Esophagus mucosa (tissue), 1 donor: ENCODE measurements at regions not wholly inside any gene's neighbourhood (a gene's known extent, or its start where the extent isn't known, plus 50 kb on each side); places are given as distances from the start of the nearest gene placed in this dataset.
"Not testable (repeated sequence)": the region's sequence is repeated elsewhere in the genome, so short reads cannot be mapped to it uniquely, and the experiment has no call there.

Experiments used
- ATAC-seq: fragments of 200-7000 bp; cut with Tn5 transposase; one replicate; pipeline ENCODE4 v1.9.1; 2020
- donor health status: DM: yes; HTN: yes; CAD: no.

DNA sequence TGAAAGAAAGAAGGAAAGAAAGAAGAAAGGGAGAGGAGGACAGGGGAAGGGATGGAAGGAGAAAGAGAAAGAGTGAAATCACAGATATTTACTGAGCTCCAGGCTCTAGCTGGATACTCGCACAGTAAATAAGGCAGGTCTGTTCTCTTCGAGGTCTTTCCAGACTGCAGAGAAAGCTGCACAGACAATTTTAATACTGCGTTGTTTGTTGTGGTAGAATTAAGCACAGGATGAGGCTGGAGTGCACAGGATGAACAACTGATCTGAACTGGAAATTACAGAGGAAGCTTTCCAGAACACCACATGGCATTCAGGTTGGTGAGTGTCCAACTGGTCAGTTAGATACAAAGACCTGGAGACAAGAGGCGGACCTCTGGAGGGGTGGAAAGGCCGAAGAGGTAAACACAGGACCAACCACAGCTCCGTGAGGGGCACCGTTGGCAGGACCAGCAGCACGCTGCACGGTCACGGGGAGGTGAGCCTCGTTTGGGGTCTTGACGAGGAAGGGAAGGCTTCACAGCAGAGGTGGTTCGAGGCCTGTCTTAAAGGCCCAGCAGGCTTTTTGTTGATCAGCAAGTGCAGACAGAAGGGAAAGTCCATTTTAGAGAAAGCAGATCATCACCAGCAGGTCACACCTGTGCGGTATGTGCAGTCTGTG is 121.7 kb downstream of the ATP6V0E2 start:
- ATAC-seq, result not testable (repeated sequence)

DNA sequence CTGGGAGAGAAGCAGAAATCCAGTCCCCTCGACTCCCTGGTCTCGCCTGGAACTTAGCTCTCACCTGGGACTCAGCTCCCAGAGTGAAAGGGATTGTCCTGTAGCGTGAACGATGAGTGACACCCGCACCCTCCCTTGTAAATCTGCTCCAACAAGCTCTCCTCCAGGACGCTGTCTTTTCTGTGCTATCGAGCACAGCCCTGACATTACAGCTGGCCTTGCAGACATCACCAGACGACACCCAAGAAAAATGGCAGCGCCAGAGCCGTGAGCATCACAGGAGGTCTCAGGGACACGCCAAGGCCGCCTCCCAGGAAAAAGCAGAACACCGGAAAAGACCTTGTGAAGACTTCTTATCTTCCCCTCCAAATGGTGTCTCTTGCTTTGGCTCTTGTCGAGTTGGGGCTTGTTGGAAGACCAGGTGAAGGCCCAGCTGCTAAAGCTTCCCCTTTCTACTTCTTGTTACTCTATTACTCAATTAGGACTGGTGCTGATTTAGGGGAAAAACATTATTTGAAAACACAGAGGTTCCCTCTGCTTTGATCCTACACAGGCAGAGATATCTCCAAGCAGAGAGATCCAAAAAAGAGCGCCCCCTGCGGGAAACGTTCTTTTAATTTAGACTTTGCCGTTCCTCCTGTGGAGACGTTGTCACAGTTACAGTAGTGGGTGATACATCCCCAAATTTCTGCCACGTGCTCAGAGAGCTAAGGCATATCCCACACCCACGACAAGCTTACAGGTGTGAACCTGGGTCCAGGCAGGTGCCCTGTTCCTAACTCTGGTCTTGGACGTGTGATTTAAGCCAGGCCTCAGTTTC is 127.2 kb downstream of the ATP6V0E2 start:
- not testable (repeated sequence) for ATAC-seq

DNA sequence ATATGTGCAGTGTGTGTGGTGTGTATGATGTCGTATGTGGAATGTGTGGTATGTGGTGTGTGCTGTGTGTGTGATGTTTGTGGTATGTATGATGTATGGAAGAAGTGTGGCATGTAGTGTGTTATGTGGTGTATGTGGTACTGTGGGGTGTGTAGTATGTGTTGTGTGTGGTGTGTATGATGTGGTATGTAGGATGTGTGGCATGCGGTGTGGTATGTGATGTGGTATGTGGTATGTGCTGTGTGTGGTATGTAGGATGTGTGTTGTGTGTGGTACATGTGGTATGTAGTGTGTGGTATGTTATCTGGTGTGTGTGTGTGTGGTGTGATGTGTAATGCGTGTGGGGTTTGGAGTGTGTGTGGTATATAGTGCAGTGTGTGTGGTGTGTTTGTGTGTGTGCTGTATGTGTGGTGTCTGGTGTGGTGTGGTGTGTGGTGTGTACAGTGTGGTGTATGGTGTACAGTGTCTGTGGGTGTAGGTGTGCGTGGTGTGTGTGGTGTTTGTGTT is 129.6 kb downstream of the ATP6V0E2 start:
- peak; percentile 49 for ATAC-seq

DNA sequence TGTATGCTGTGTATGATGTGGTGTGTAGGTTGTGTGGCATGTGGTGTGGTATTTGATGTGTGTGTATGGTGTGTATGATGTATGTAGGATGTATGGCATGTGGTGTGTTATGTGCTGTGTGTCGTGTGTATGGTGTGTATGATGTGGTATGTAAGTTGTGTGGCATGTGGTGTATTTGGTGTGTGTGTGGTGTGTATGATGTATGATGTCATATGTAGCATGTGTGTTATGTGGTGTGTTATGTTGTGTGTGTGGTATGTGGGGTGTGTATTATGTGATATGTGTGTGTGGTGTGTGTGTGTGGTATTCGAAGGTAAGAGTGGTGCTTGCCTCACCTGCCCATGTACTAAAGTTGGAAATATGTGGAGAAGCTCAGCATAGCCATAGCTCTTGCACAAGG is 130.2 kb downstream of the ATP6V0E2 start:
- ATAC-seq, result not testable (repeated sequence)

DNA sequence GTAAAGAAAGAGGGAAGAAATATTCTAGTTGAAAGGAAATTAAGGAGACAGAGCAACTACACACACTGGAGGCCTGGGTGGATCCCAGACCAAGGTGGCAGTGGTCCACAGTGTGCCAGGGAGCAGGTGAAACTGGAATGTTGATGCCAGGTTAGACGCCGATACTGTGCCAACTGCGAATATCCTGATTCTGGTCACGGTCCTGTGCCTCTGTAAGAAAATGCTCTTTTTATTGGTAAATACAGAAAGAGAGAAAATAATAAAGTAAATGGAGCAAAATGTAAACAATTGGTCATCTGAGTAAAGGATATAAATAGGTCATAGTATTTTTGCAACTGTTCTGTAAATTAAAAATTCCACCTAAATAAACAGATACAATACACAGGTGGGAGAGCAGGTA is 131.1 kb downstream of the ATP6V0E2 start:
- ATAC-seq, result not testable (repeated sequence)

DNA sequence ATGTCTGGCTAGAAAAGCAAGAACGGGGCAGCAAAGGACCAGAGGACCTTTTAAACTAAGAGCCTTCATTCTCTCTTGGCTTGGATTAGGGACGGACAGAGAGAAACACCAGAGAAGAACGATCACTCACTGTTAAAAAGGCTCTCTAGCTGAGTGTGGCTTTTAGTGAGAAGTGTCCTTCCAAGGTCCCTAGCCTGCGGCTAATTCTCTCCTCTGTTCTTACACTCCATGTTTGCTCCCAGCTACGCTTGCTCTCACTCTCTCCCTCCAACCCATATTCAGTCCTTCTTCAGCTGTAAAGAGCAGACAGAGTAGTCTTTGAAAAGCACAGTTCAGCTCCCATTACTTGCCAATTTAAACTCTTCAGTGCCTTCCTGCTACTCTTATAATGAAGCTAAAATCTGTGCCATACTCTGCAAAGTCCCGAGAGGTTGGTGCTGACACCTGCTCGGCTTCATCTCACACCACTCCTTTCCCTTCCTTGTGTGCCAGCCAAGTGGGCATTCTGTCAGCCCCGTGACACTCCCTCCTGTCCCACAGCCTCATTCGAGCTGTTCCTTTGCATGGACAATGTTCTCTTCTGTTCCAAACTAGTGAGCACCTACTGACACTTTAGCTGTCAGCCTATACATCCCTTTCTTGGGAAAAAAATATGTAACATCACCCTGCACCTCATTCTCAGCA is 136.0 kb downstream of the ATP6V0E2 start:
- ATAC-seq, result not testable (repeated sequence)

DNA sequence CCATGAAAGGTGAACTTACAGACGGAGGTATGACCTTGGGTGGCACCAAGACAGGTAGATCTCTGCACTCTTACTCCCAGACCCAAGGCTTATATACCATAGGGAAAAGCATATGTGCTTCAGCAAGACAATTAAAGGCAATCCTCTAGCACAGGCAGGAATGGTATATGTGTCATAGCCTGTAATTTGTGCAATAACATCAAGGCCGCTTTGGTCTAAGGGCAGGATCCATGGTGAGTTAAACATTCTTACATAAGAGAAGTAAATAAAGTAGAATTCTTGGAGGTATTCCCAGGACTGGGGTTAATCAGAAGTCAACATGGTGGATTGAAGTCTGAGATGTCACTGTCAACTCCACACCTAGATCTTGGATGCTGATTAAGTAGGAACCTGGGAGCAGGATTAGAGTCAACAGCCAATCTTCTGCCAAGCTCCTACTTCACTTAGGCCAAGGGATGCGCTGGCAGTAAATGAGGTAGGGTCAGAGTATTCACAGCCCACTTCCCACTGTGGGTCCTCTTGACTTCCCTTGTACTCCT is 143.0 kb downstream of the ATP6V0E2 start:
- not testable (repeated sequence) for ATAC-seq

DNA sequence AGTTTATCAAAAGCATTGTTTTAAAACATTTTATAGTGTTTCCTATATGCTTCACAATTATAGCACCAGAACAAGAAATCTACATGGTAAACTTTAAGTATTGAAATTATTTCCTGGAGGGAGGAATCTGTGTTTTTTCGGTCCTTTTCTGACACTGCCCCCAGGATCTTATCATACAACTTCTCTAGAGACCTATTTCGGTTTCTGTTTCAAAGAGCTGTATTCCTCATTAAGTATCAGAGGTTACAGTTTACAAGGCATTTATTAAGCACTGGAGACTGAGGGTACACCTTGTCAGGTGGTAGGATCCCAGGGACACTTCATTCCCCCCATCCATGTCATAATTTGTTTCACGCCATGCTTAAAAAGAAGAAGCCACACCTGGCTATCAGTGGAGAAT is 146.4 kb downstream of the ATP6V0E2 start:
- ATAC-seq, result not testable (repeated sequence)

DNA sequence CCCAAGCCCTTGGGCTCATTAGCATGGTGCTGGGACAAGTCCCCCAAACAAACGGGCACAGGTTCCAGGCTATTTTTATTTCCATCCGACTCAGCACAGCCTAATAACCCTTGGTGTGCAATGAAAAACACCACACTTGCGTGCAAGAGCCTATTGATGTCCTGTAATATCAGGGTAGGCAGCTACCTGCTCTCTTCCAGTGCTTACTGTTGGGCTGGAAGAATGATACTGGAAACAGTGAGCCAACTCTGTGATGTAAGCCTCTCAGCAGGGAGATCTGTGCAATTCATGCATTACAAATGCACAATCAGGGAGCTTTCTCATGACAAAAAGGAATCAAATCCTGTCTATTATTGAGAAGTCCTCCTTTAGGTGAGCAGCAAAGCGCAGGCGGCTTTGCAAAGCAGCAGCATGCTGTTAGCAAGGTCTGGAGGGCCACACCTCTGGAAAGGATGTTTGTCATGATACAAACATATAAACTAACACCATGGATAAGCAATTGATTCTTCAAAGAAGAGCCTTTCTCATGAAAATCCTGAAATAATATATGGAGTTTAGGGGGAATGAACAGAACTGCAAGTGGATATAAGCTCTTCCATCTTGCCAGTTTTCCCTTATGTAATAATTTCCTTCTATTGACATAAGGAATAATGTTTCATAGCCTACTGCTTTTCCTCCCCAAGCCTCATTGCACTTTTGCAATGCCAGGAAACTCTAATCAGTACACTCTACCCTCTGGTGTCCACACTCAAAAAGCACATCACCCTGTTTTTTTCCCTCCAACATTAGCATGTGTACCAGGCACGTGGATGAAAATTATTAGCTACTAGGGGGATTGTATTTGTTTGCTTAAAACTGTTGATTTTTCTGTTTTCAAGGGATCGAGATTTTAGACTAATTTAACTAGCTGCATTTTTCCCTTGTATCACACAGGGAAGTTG is 151.1 kb downstream of the ATP6V0E2 start:
- not testable (repeated sequence) for ATAC-seq

DNA sequence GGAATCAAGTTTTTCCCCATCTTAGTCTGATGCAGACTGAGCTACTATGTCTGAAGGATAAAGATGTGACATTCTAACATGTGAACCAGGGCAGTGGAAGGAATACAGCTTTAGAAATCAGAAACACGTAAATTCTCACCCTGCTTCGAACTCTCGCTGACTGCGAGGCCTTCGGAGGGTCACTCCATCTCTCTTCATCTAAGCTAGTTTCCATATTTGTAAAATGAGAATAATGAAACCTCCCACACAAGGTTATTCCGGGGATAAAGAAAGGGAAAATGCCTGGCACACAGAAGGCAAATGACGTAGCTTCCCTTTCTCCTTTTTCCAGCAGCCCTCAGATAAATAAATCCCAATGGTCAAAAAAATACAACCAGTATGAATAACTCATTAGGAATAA is 152.0 kb downstream of the ATP6V0E2 start:
- not testable (repeated sequence) for ATAC-seq

DNA sequence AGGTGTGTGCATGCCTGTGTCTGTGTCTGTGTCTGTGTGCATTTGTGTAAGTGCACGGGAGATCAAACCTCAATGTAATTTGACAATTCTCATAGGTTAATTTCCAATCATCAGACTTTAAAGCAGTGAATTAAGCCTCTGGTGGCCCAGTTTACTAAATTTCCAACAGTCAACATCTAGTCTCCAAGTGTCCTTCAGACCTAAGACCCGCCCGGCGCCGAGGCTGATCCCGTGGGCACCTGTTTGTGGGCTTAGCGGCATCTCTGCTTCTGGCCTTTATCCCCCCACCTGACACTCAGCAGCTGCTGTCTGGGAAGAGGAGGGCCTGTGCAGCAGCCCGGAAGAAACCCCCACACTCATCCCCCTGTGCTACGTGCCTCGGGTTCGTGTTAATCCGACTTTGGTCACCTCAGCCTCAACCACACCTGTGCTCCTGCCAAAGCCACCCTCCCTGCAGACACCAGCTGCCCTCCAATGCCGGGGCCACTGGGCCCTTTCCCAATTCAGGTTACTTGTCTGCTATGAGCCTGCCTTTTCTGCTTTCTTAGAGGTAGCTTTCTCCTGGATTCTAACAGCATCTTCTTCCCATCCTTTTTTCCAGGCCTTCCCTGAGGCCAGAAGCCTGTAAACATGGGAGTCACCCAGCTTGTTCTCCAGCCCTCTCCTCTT is 154.7 kb downstream of the ATP6V0E2 start:
- ATAC-seq, result not testable (repeated sequence)

DNA sequence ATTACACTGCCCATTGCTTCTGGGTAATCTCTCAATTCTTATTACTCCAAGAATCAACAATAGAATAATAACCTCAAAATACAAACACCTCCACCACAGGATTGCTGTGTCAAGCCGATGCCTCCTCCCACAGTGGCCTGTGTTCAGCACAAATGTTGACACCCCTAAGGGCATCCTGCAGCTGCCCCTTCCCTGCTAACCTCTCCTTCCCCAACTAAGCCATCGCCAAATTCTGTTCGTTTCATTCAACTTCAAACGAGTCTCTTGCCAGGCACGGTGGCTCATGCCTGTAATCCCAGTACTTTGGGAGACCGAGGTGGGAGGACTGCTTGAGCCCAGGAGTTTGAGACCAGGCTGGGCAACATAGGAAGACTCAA is 155.2 kb downstream of the ATP6V0E2 start:
- not testable (repeated sequence) for ATAC-seq

DNA sequence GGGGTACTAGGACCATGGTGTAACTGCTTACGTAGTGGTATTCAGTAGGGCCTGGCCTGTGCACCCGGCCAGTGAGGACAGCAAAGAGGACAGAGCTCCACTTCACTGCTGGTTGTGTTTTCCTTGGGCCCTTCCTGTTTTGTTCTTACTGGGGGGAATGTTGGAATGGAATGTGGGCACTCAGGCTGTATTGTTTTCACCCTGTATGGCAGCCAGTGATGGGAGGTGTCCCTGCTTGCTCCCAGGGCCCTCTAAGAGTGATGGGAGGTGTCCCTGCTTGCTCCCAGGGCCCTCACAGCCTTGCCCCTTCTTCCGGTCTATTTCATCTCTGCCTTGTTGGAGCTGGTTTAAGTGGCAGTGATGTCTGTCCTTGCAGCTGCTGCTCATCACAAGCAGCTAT is 158.0 kb downstream of the ATP6V0E2 start:
- ATAC-seq, result not testable (repeated sequence)

DNA sequence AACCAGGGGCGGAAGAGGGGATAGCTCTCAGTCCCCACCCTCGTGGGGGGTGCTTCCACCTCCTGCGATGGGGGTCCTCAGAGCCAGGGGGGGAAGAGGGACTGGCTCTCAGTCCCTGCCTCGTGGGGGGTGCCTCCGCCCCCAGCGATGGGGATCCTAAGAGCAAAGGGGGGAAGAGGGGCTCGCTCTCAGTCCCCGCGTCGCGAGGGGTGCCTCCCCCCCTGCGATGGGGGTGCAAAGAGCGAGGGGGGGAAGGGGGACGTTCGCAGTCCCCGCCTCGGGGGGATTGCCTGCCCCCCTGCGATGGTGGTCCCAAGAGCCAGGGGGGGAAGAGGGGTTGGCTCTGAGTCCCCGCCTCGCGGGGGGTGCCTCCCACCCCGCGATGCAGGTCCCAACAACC is 159.9 kb downstream of the ATP6V0E2 start:
- ATAC-seq, result not testable (repeated sequence)

DNA sequence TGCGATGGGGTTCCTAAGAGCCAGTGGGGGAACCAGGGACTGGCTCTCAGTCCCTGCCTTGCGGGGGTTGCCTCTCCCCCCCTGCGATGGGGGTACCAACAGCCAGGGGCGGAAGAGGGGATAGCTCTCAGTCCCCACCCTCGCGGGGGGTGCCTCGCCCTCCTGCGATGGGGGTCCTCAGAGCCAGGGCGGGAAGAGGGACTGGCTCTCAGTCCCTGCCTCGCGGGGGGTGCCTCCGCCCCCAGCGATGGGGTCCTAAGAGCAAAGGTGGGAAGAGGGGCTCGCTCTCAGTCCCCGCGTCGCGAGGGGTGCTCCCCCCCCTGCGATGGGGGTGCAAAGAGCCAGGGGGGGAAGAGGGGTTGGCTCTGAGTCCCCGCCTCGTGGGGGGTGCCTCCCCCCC is 162.0 kb downstream of the ATP6V0E2 start:
- ATAC-seq, result not testable (repeated sequence)

DNA sequence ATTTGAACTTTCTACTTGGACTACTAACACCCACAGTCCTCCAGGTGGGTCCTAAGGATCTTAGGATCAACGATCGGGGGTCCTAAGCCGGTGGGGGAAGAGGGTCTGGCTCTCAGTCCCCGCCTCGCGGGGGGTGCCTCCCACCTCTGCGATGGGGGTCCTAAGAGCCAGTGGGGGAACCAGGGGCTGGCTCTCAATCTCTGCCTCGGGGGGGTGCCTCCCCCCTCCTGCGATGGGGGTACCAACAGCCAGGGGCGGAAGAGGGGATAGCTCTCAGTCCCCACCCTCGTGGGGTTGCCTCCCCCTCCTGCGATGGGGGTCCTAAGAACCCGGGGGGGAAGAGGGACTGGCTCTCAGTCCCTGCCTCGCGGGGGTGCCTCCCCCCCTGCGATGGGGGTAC is 165.3 kb downstream of the ATP6V0E2 start:
- ATAC-seq, result not testable (repeated sequence)

DNA sequence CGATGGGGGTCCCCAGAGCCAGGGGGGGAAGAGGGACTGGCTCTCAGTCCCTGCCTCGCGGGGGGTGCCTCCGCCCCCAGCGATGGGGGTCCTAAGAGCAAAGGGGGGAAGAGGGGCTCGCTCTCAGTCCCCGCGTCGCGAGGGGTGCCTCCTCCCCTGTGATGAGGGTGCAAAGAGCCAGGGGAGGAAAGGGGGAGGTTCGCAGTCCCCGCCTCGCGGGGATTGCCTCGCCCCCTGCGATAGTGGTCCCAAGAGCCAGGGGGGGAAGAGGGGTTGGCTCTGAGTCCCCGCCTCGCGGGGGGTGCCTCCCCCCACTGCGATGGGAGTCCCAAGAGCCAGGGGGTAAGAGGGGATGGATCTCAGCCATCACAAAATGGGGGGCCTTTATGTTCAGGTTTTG is 168.5 kb downstream of the ATP6V0E2 start:
- ATAC-seq, result not testable (repeated sequence)

DNA sequence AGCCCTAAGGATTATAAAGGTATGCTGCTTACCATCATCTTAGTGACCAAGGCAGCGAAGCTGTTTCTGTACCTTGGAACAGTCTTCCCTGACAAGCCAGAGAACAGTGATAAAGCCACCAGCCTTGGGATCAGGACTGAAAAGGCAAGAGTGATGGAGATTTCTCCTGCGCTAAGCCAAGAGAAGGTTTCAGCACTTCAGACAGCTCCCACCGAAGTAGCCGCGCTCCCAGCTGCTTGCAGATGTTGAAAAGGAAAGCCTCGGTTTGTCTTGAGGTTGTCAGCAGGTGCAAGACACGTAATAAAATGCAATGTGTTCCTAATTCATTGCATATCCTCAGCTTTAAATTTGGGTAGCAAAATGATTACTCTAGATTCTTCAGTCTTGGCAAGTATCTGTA is 171.0 kb downstream of the ATP6V0E2 start:
- ATAC-seq, result peak; percentile 47

DNA sequence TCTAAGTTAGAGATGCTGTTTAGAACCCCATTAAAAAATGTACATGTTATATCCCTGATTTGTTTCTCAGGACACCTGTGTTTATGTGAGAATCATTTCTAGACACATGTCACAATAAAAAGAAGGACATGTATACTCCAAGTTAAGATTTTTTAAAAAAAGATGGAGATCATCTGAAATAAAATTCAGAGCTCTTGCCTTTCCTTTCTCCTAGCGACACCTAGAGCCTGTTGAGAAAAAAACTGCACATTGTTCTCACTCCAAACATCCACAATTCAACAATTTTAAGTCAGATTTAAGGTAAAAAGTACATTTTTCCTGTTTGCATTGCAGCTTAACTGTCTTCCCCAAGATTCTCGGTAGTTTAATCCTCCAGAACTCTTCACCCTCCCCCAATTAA is 171.8 kb downstream of the ATP6V0E2 start:
- ATAC-seq, result not testable (repeated sequence)

DNA sequence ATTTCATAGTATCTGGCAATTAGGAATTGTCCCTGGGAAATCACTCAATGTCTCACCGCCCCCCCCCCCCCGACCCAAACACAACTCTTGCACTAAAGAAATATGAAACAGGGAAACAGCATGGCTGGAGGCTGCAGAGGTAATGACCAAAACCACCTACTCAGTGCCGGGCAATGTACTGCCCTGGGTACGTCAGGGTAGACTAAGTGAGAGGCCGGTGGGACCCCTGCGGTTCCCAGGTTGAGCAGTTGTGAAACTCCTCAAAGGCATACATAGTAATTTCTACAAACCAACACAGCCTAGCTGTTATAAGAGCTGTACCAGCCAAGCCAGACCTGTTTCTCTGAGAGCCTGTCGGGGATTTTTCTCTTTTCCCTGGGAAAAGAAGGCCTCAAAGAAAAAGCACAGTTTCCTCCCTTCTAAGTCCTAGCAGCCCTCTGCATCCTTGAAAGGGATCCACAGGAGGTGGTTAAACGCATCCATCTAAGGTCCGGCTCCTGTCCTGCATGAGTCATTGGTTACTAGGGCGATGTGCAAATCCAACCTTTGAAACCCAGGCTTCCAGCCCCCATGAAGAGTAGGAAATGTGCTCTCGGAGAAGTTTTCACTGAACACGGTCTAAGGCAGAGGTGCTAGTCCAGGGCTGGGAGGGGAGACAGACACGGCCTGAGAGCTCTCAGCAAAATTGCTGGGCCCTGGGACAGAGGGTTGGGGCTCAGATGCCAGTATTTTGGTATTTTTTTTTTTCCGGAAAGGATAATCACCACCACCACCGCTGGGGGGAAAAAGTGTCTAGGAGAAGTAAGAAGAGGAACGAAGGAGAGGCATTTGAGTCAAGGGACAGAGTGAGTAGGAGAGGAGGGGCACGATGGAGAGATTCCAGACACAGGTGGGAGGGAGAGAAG is 172.8 kb downstream of the ATP6V0E2 start:
- ATAC-seq, result not testable (repeated sequence)
